AG09309 (cell line): ENCODE measurements at regions not wholly inside any gene's neighbourhood (a gene's known extent, or its start where the extent isn't known, plus 50 kb on each side); places are given as distances from the start of the nearest gene placed in this dataset.

Experiments
- DNase-seq: peaks from one replicate; pipeline ENCODE4 v3.0.0-alpha.2; 2010; ENCODE audit warnings: low read depth
- H3K4me3 ChIP-seq: 2 replicates; pipeline ENCODE4 v1.5.1; 2011; ENCODE audit warnings: mild to moderate bottlenecking, low read depth, low read length, moderate library complexity; ENCODE audit not compliant: control insufficient read depth
- CTCF ChIP-seq: IDR thresholded peaks from 2 replicates; pipeline ENCODE4 v1.5.1; 2011; ENCODE audit warnings: mild to moderate bottlenecking, low read depth, low read length, inconsistent platforms; ENCODE audit not compliant: insufficient read depth, control insufficient read depth; ENCODE audit errors: missing control alignments

- H3K4me3 ChIP-seq, result no peak overlapping the region
- peak; percentile 88 for DNase-seq
- no peak for TF ChIP-seq CTCF
These were observed 218.3 kb downstream of the AHR start for GRCh38 chr7:17516771-17517170.

GRCh38 chr7:17520941-17521340, 222.5 kb downstream of the AHR start:
- no peak overlapping the region for H3K4me3 ChIP-seq
- no peak for DNase-seq
- TF ChIP-seq CTCF, result no peak

GRCh38 chr7:17521437-17521836, 223.0 kb downstream of the AHR start:
- TF ChIP-seq CTCF, result no peak
- DNase-seq, result peak; percentile 46
- H3K4me3 ChIP-seq, result no peak overlapping the region

GRCh38 chr7:17523813-17524739, 225.6 kb downstream of the AHR start:
- DNase-seq, result peak; percentile 82
- no peak for TF ChIP-seq CTCF
- H3K4me3 ChIP-seq, result no peak overlapping the region; the same call in 1 of the 2 replicates

GRCh38 chr7:17524746-17525145, 226.3 kb downstream of the AHR start:
- no peak overlapping the region for H3K4me3 ChIP-seq
- no peak for DNase-seq

GRCh38 chr7:17526621-17527020, 228.2 kb downstream of the AHR start:
- no peak for TF ChIP-seq CTCF
- no peak overlapping the region for H3K4me3 ChIP-seq
- DNase-seq, result no peak

More at GRCh38 chr7:17524746-17525145, 226.3 kb downstream of the AHR start:
- no peak for TF ChIP-seq CTCF
